Endothelial cell of umbilical vein (primary cell): ENCODE measurements at regions not wholly inside any gene's neighbourhood (a gene's known extent, or its start where the extent isn't known, plus 50 kb on each side); places are given as distances from the start of the nearest gene placed in this dataset.

Source experiments
- BruUV-seq: library from RNA; stranded (reverse); fragments of 400-500 nt; replicated peaks from 2 replicates; lab custom pipeline; 2021; lab: Mats Ljungman, UMichigan
- CTCF ChIA-PET: fragments of 300-600, 350-600 bp; sonication (Branson Sonifier 250); formaldehyde crosslinking; loops from one replicate; lab custom pipeline; 2021; ENCODE audit warnings: antibody characterized with exemption, inconsistent platforms; lab: Charles Lee
- POLR2A ChIA-PET: fragments of 300-600, 350-600 bp; sonication (Branson Sonifier 250); formaldehyde crosslinking; loops from one replicate; lab custom pipeline; 2021; ENCODE audit warnings: antibody characterized with exemption, inconsistent platforms; lab: Charles Lee
- DNase-seq: peaks from one replicate; pipeline ENCODE4 v3.0.0-alpha.2; 2011; ENCODE audit warnings: low read depth, low spot score
- FAIRE-seq: peaks from 2 replicates; lab custom pipeline; 2011; peaks lifted over from hg19 to GRCh38; lab: Jason Lieb, UNC
- H2AFZ ChIP-seq: 2 replicates; pipeline ENCODE4 v1.6.0; 2012; ENCODE audit warnings: low read depth, low read length, control low read depth, inconsistent platforms
- H3K27ac ChIP-seq: 2 replicates; pipeline ENCODE4 v1.5.1; 2011; ENCODE audit warnings: low read depth, mild to moderate bottlenecking, control low read depth, low read length, moderate library complexity; ENCODE audit not compliant: insufficient read depth
- H3K27me3 ChIP-seq, 2 experiments: 2 replicates each; pipeline versions ENCODE4 v1.6.0 to v1.6.1; 2011; ENCODE audit warnings: low read length in 2 of 2, mixed read lengths in 1 of 2; ENCODE audit not compliant: control insufficient read depth in 2 of 2, insufficient read depth in 2 of 2
- H3K36me3 ChIP-seq, 2 experiments: 2 replicates in 1 of 2; 3 replicates in 1 of 2; pipeline ENCODE4 v1.5.1; 2011; ENCODE audit warnings: low read length in 2 of 2, mild to moderate bottlenecking in 1 of 2, moderate library complexity in 1 of 2; ENCODE audit not compliant: control insufficient read depth in 2 of 2, insufficient read depth in 2 of 2; ENCODE audit errors: extremely low read depth in 1 of 2
- H3K4me1 ChIP-seq: 3 replicates; pipeline ENCODE4 v1.5.1; 2011; ENCODE audit warnings: mild to moderate bottlenecking, low read length; ENCODE audit not compliant: control insufficient read depth, insufficient read depth; ENCODE audit errors: extremely low read depth
- H3K4me2 ChIP-seq: 2 replicates; pipeline ENCODE4 v1.6.1; 2011; ENCODE audit warnings: low read length, control low read depth, mixed read lengths; ENCODE audit not compliant: insufficient read depth
- H3K4me3 ChIP-seq, 3 experiments: fragments of 200-600 bp in 1 of 3; sonication (generic), shearing (Covaris generic) in 1 of 3; replicated peaks in 1 of 3; 2 replicates each; pipeline ENCODE4 v1.5.1; 2011 to 2016; ENCODE audit warnings: control low read depth in 3 of 3, low read length in 3 of 3, mild to moderate bottlenecking in 2 of 3, inconsistent platforms in 1 of 3, low read depth in 1 of 3, moderate library complexity in 1 of 3; ENCODE audit not compliant: insufficient read depth in 1 of 3
- H3K79me2 ChIP-seq: 2 replicates; pipeline ENCODE4 v1.6.0; 2012; ENCODE audit warnings: low read length, inconsistent platforms; ENCODE audit not compliant: control insufficient read depth, insufficient read depth
- H3K9ac ChIP-seq: replicated peaks from 2 replicates; pipeline ENCODE3; 2011; ENCODE audit warnings: low read length, control low read depth; ENCODE audit not compliant: insufficient read depth; ENCODE audit errors: extremely low read depth
- H3K9me1 ChIP-seq: replicated peaks from 3 replicates; pipeline ENCODE4 v1.6.0; 2011; ENCODE audit warnings: mild to moderate bottlenecking, low read length; ENCODE audit not compliant: control insufficient read depth, insufficient read depth; ENCODE audit errors: extremely low read depth
- H3K9me3 ChIP-seq: replicated peaks from 2 replicates; pipeline ENCODE4 v1.5.1; 2012; ENCODE audit warnings: low read length, inconsistent platforms; ENCODE audit not compliant: control insufficient read depth, insufficient read depth
- H4K20me1 ChIP-seq: replicated peaks from 2 replicates; pipeline ENCODE3; 2011; ENCODE audit warnings: mild to moderate bottlenecking, low read length; ENCODE audit not compliant: control insufficient read depth, insufficient read depth; ENCODE audit errors: extremely low read depth
- EZH2 ChIP-seq: IDR thresholded peaks from 2 replicates; pipeline ENCODE4 v1.6.1; 2012; ENCODE audit warnings: borderline replicate concordance, low read depth, mild to moderate bottlenecking, moderate library complexity, low read length, inconsistent platforms; ENCODE audit not compliant: severe bottlenecking
- FOS ChIP-seq: IDR thresholded peaks from 2 replicates; pipeline ENCODE4 v1.6.1; 2011; ENCODE audit warnings: mild to moderate bottlenecking, low read length, moderate library complexity, borderline replicate concordance; ENCODE audit not compliant: insufficient read depth
- GATA2 ChIP-seq: IDR thresholded peaks from 2 replicates; pipeline ENCODE4 v1.7.0; 2011; ENCODE audit warnings: low read depth, mild to moderate bottlenecking, moderate library complexity, mixed read lengths, low read length; ENCODE audit not compliant: insufficient read length, insufficient read depth
- JUN ChIP-seq: IDR thresholded peaks from 2 replicates; pipeline ENCODE4 v1.6.1; 2011; ENCODE audit warnings: borderline replicate concordance, low read depth; ENCODE audit not compliant: insufficient read length, insufficient read depth
- MYC ChIP-seq: IDR thresholded peaks from one replicate; pipeline ENCODE4 v1.6.1; 2011; ENCODE audit warnings: mild to moderate bottlenecking, low read depth, low read length
- POLR2A ChIP-seq: IDR thresholded peaks from 2 replicates; pipeline ENCODE4 v1.6.1; 2012; ENCODE audit warnings: low read depth, mild to moderate bottlenecking, control low read depth, low read length
- POLR2AphosphoS5 ChIP-seq: IDR thresholded peaks from 2 replicates; pipeline ENCODE4 v1.6.1; 2012; ENCODE audit warnings: low read depth, mild to moderate bottlenecking, control low read depth, low read length, moderate library complexity; ENCODE audit not compliant: insufficient read depth
- dilution Hi-C: fragments of 300-500 bp; cut with MboI; formaldehyde crosslinking; loops from one replicate; pipeline ENCODE4 v1.15.0; 2019; ENCODE audit warnings: low sequenced_read_pairs; ENCODE audit not compliant: extremely low pct_ligation_motif_present
- intact Hi-C: fragments of 100-400 bp; cut with micrococcal nuclease; formaldehyde crosslinking; loops from one replicate; pipeline ENCODE4 v1.10.0; 2022
- TF ChIP-seq, protein P1 (sequence below), 2 donors: IDR thresholded peaks; 1 replicate in 1 of 2; 2 replicates in 1 of 2; pipeline ENCODE4 v1.5.1; 2011; ENCODE audit warnings: low read length in 2 of 2, mild to moderate bottlenecking in 2 of 2, moderate library complexity in 2 of 2, control low read depth in 1 of 2, inconsistent platforms in 1 of 2, low read depth in 1 of 2; ENCODE audit not compliant: insufficient read depth in 1 of 2; ENCODE audit errors: extremely low read depth in 1 of 2
- TF ChIP-seq, protein P2 (sequence below): IDR thresholded peaks from 2 replicates; pipeline ENCODE4 v1.6.1; 2011; ENCODE audit not compliant: insufficient read depth, insufficient read length

GRCh38 chr7:80583901-80584300, 54.5 kb upstream of the CD36 start:
- H3K4me2 ChIP-seq, result no peak overlapping the region
- no peaks in the 10 kb centered on the region for H4K20me1 ChIP-seq
- H2AFZ ChIP-seq, result no peak overlapping the region
- H3K9me3 ChIP-seq, result no peaks in the 10 kb centered on the region
- no peak for DNase-seq
- no peak for TF ChIP-seq FOS
- no peak for TF ChIP-seq JUN
- TF ChIP-seq GATA2, result no peak
- no peak for TF ChIP-seq MYC
- TF ChIP-seq, protein P1, sequence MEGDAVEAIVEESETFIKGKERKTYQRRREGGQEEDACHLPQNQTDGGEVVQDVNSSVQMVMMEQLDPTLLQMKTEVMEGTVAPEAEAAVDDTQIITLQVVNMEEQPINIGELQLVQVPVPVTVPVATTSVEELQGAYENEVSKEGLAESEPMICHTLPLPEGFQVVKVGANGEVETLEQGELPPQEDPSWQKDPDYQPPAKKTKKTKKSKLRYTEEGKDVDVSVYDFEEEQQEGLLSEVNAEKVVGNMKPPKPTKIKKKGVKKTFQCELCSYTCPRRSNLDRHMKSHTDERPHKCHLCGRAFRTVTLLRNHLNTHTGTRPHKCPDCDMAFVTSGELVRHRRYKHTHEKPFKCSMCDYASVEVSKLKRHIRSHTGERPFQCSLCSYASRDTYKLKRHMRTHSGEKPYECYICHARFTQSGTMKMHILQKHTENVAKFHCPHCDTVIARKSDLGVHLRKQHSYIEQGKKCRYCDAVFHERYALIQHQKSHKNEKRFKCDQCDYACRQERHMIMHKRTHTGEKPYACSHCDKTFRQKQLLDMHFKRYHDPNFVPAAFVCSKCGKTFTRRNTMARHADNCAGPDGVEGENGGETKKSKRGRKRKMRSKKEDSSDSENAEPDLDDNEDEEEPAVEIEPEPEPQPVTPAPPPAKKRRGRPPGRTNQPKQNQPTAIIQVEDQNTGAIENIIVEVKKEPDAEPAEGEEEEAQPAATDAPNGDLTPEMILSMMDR (IDR thresholded peaks at IDR 0.05; ENCODE audit: extremely low read depth in 1 of 2, insufficient read depth in 1 of 2, low read depth in 1 of 2, low read length in 2 of 2), result no peak
- TF ChIP-seq EZH2, result no peak
- TF ChIP-seq, protein P2, sequence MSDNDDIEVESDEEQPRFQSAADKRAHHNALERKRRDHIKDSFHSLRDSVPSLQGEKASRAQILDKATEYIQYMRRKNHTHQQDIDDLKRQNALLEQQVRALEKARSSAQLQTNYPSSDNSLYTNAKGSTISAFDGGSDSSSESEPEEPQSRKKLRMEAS, result no peak
- no peak for TF ChIP-seq POLR2A
- no peak for TF ChIP-seq POLR2AphosphoS5
- H3K79me2 ChIP-seq, result no peaks in the 10 kb centered on the region
- H3K36me3 ChIP-seq, result no peaks in the 10 kb centered on the region
- intact Hi-C loops (no loop called here), dilution Hi-C loops (no loop called here)
- no peaks in the 10 kb centered on the region for H3K4me1 ChIP-seq
- H3K27ac ChIP-seq, result no peak overlapping the region
- ChIA-PET CTCF (interaction anchor here (1.2 kb wide), 1 partner anchor 21 kb away, joined by 3 read pairs; no protein-coding TSS in a partner anchor), POLR2A (no interaction called here)
- H3K27me3 ChIP-seq, result no peaks in the 10 kb centered on the region
- no peak for FAIRE-seq
- H3K9ac ChIP-seq, result no peak overlapping the region
- no TSS peak for BruUV-seq
- H3K4me3 ChIP-seq, result no peak overlapping the region
- H3K9me1 ChIP-seq, result no peaks in the 10 kb centered on the region
